GM18868 (cell line): ENCODE measurements at regions not wholly inside any gene's neighbourhood (a gene's known extent, or its start where the extent isn't known, plus 50 kb on each side); places are given as distances from the start of the nearest gene placed in this dataset.
"Not testable (repeated sequence)": the region's sequence is repeated elsewhere in the genome, so short reads cannot be mapped to it uniquely, and the experiment has no call there.

Experiments used
- ATAC-seq: cut with Tn5 transposase; IDR thresholded peaks from one replicate; pipeline ENCODE4 v1.9.1; 2021; ENCODE audit warnings: mild to moderate bottlenecking, moderate library complexity; ENCODE audit not compliant: unreplicated experiment

DNA sequence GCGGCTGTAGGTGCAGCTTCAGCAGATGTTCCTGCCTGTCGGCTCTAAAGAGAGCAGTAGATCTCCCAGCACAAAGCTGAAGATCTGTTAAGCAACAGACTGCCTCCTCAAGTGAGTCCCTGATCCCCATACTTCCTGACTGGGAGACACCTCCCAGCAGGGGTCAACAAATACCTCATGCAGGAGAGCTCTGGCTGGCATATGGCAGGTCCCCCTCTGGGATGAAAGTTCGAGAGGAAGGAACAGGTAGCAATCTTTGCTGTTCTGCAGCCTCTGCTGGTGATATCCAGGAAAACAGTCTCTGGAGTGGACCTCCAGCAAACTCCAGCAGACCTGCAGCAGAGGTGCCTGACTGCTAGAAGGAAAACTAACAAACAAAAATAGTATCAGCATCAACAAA, 337.1 kb upstream of the USP15 start:
- no peak for ATAC-seq

DNA sequence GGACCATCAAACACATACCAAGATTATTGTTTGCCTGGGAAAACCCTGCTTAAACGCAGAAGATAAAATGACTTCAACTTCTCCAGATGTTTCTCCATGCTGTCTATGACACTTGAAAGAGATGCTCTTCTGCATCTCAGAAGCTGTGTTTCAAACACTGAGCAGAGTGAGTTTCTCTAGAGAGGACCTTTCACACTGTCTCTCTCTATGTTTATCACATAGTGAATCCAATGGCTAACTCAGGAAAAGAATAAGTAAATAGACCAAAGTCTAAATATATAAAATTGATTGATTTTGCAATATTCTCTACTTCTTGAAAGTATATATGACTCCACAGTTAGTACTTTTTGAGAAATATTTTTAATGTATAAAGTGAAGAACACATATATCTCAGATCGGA, 325.6 kb upstream of the USP15 start:
- no peak for ATAC-seq

DNA sequence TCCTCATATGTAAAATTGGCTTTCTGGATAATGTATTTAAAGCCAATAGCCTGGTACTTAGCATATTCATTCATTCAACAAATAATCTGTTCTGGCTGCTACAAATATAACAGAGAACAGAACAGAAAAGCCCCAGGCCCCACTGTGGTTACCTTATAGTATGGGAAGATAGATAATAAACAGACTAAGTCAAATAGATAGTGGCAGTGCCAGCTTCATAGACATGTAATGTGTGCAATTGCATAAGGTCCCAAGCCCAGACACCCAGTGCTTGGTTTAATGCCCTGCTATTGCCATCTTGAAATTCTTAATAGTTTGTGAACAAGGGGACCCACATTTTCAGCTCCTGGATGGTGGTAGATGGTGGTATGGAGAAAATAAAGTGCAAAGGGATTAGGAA, 320.2 kb upstream of the USP15 start:
- ATAC-seq, result no peak

DNA sequence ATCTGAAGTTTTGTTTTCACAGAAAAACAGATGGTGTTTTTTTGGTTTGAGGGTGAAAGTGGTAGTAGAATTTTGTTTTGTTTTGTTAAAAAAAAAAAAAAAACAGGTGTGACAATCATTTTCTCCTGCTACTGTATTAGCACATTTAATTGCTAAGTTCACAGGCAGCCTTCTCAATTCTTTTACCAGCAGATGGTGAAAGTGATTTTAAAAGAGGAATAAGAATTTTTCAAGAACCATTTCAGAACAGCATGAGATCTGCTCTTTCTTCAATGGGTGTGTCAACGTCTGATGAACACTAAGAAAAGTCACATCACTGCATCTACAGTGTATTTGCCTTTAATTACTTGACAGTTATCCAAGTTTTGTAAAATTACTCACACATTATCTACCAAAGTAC, 303.7 kb upstream of the USP15 start:
- no peak for ATAC-seq

DNA sequence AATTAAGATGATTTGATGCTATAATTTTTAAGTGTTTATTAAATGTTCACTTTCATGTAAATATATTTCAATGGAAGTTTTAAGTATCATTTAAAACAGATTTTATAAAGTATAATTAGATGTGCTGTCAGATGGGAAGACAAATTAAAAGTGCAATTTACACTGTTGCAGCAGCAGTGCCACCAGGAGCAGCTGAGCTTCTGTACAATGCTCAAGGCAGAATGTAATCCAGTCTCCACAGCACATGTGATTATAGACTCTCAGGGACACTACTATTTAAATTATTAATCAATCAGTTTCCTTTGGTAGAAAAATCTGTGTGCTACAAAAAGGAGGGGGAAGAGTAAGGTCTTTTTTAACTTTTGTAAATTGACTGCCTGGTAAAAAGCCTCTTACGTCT, 285.7 kb upstream of the USP15 start:
- no peak for ATAC-seq

DNA sequence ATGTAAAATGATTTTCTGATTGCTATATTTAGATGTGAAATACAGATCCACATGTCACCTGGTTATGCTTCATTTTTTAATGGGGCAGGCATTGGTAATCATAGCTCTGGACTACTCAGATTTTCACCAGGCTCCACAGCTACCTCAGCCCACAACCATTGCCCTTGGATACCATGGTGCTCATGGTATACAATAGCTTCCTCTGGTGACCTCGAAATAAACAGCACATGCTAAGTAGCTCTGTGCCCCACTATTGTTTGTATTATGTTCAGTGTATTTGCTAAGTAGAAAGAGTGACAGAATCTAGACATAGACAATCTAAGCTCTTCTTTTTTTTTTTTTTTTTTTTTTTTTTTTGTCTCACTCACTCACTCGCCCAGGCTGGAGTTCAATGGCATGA, 274.4 kb upstream of the USP15 start:
- ATAC-seq, result no peak

DNA sequence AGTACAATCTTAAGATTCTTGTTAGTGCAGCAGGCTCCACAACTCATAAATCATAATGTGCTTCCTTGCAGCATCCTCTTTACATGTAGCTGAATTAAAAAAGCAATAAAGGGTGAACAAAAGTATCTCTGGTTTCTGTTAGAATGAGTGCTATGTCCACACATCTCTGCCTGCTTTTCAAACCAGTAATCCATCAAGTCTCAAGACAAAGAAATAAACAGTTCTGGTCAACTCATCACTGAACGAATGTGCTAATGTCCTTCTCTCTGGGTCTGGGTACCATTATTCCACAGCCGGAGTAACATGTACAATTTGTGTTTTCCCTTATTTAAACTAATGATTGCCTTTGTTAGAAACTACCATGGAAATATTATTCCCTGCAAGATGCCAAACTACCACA, 273.0 kb upstream of the USP15 start:
- no peak for ATAC-seq

DNA sequence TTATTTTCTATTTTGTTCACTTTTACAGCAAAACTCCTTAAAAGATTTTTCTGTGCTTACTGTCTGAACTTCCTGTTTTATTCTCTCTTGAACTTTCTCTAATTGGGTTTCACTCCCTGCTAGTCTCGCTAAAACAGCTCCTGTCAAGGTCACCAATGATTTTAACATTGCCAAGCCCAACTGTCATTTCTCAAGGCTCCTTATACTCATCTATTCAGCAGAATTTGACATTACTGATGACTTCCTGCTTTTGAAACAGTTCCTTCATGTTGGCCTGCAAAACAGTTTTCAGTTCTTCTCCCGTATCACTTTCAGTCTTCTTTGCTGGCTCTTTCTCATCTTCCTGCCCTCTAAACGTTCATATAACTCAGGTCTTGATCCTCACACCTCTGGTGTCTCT, 268.5 kb upstream of the USP15 start:
- ATAC-seq, result no peak

DNA sequence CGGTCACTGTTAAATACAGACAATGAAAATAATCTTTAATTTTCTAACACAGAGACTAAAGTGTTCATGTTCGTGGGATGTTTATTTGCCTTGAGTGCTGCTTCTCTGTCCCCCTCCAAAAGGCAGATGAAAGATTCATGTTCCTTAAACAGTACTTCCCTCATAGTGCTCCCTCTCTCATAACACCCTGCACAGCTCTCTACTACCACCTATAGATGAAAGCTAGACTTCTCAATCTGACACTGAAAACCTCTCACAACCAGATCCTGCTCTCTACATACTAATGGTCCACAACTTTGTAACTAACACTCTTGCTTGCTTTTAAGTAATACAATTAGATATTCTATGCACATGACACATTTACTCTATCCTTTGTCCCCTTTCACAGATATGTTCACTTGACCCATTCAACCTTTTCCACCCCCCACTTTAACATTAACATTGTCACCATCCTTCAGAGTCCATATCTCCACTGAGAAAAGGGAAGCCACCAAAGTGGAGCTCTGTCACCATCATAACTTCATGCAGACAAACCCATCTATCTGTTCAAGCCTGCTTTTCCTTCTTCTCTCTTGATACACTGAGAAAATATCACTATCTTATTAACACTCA, 266.4 kb upstream of the USP15 start:
- ATAC-seq, result peak; percentile 86

DNA sequence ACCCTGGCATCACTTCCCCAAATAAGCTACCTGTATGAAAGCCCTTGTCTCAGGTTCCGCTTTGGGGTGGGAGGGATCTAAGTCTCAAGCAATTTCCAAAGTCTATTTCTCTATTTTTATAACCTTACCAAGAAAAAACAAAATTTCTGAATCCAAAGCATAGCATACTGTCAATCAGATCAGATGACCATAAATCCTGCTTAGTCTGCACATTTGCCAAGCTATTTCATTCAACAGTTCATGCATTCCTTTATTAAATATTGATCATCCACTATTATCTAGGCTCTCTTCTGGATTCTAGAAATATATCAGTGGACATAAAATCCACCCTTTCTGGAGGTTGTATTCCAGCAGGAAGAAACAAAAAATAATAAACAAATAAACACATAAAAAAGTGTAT, 263.5 kb upstream of the USP15 start:
- ATAC-seq, result no peak

DNA sequence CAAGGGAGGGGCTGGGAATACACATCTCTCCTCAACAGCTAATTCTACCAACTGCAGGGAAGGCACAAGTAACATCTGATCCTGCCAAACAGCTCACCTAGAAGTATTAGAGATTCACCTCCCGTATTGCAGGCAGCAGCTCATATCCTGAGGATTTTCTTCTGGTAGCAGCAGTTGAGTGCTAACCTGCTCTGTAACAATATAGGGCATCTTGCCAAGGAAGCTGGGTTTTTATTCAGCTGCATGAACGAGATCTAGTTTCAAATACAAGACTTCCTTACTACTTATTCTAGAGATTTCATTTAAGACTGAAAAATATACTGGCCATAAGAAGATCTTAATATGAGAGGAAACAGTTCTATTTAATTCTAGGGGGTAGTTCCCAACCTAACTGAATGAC, 261.4 kb upstream of the USP15 start:
- ATAC-seq, result no peak

DNA sequence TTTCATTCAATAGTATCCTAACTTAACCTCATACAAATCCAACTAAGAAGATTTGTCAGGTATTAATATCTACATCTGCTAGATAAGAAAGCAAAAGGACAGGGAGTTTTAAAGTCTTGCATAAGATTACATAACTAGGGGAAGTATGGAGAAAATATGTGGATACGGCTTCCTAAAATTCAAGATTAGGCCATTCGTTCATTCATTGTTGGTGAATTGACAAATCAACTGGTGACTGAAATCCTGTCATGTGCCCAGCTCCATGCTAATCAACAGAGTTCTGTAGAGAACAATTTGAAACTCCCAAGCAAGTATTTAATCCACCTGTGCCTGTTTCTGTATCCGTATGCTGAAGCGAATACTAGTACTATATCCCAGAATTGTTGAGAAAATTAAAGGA, 260.9 kb upstream of the USP15 start:
- no peak for ATAC-seq

DNA sequence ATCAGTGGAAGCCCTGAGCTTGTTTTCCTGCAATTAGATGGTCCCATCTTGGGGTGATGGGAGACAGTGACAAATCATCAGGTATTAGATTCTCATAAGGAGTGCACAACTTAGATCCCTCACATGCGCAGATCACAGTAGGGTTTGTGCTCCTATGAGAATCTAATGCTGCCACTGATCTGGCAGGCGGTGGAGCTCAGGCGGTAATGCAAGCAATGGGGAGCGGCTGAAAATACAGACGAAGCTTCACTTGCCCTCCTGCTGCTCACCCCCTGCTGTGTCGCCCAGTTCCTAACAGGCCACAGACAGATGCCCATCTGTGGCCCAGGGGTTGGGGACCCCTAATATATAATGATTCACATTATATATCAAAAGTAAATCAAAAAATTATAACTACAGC, 258.8 kb upstream of the USP15 start:
- ATAC-seq, result no peak

DNA sequence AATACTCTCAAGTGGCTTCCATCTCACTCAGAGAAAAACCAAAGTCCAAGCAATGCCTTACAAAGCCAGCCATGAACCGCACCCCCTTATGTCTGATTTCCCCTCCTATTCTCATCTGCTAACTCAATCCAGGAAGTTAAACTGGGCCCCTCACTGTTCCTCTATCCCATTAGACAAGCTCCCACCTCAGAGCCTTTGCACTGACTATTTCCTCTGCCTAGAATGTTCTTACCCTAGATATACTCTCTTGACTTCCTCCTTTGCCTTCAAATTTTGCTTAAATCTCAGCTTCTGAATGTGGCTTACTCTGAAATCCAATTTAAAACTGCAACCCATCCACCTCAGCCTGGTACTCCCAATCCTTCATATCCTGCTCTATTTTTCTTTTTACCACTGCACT, 257.0 kb upstream of the USP15 start:
- ATAC-seq, result no peak

DNA sequence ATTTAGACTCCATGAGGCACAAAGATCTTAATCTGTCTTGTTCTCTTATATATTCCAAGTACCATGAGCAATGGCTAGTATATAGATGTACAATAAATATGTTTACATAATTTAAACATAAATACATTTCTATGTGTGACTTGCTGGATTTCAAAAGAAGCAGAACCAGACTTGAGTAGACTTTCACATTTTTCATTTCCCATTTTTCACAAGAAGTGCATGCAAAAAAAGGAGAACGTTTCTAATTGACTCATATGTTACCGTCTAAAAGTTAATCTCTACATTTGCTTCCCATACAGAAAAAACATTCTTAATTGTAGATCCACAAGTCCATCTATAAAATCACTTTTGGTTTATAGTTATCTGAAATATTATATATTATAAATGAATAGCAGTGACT, 256.5 kb upstream of the USP15 start:
- no peak for ATAC-seq

DNA sequence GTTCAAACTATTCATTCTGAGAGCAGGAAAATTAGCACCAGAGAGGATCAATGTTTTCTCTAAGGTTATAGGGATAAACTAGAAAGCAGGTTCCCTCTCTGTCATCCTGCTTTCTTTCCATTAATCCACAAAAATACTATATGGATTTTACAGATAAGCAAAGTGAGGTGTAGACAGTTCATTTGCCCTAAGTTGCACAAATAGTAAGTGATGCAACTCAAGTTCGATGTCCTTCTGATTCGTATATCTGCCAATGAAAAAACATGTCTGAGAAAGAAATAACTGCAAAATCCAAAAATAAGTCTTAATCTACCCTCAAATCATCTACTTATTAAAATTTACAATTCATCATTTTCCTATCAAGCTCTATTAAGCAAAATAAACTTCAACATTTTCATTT, 254.6 kb upstream of the USP15 start:
- ATAC-seq, result no peak

DNA sequence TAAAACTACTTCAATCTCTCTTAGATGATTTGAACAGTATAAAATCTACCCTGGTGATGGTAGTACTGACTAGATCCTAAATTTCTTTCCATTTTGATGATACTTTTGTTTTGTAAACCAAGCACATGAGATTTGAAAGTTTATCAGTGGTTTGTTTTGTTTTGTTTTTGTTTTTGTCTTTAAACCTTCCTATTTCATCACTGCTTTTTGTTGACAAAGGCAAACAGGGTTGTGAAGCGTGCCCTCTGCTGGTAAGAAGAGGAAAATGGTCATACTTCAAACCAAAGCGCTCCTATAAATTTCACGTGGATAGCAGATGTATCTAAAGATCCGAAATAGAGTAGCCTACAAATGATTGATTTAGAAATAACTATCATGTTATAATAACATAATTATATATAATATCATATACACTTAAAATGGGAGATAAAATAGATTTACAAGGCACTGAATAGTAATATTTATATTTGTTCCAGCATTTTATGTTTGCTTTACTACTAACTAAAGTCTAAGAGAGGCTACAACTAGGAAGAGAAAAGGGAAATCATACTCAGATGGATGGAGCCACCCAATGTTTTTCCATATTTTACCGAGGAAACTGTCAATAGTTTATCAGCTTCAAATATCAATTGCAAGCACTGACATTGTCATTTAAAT, 254.0 kb upstream of the USP15 start:
- peak; percentile 85 for ATAC-seq

DNA sequence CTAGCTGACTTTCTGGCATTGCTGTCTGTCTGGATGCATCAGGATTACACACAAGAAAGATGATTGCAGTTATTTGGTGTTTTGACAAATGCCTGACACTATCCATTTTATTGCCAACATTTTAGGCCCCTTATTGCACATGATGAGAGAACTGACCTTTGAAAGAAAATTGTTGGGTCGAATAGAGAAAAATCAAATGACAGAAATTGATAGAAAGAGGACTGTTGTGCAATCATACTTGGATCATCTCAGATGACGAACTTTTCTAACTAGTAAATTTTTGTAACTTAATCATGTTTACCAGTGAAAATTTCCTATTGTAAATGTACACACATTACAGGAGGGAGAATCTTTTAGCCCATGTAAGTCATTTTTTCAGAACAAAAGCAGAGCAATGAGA, 251.5 kb upstream of the USP15 start:
- ATAC-seq, result no peak

DNA sequence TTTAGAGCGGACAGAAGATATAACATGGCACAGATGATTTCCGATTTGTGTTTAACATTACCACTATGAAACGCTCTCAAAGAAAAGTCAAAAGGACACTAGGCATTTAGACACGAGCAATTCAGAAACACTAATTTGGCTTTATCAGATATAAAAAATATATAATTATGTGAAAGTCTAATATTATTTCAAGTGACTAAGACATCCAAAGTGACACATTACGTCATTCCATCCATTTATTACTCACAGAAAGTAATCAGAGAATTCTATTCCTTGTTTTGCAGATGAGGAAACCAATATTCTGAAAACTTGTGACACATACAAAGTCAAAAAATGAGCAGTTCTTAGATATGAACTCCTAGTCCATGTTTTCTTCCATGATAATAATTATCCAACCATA, 250.8 kb upstream of the USP15 start:
- no peak for ATAC-seq

DNA sequence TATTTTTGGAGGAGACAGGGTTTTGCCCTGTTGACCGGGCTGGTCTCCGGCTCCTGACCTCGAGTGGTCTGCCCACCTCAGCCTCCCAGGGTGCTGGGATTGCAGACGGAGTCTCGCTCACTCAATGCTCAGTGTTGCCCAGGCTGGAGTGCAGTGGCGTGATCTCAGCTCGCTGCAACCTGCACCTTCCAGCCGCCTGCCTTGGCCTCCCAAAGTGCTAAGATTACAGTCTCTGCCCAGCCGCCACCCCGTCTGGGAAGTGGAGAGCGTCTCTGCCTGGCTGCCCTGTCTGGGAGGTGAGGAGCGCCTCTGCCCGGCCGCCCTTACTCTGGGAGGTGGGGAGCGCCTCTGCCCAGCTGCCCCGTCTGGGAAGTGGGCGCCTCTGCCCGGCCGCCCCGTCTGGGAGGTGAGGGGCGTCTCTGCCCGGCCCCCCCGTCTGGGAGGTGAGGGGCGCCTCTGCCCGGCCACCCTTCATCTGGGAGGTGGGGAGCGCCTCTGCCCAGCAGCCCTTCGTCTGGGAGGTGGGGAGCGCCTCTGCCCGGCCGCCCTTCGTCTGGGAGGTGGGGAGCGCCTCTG, 249.8 kb upstream of the USP15 start:
- ATAC-seq, result not testable (repeated sequence)

DNA sequence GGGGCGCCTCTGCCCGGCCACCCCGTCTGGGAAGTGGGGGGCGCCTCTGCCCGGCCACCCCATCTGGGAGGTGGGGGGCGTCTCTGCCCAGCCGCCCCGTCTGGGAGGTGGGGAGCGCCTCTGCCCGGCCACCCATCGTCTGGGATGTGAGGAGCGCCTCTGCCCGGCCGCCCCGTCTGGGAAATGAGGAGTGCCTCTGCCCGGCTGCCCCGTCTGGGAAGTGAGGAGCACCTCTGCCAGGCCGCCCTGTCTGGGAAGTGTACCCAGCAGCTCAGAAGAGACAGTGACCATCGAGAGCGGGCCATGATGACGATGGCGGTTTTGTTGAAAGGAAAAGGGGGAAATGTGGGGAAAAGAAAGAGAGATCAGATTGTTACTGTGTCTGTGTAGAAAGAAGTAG, 249.2 kb upstream of the USP15 start:
- not testable (repeated sequence) for ATAC-seq

DNA sequence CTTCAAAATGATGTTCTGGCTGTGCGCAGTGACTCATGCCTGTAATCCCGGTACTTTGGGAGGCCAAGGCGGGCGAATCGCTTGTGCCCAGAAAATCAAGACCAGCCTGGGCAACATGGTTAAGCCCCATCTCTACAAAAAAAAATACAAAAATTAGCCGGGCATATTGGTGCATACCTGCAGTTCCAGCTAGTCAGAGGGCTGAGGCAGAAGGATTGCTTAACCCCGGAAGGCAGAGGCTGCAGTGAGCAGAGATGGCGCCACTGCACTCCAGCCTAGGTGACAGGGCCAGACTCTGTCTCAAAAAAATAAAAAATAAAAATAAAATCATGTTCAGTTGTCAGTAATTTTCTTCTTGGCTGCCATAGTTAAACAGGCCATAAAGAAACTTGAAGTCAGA, 245.9 kb upstream of the USP15 start:
- ATAC-seq, result no peak

DNA sequence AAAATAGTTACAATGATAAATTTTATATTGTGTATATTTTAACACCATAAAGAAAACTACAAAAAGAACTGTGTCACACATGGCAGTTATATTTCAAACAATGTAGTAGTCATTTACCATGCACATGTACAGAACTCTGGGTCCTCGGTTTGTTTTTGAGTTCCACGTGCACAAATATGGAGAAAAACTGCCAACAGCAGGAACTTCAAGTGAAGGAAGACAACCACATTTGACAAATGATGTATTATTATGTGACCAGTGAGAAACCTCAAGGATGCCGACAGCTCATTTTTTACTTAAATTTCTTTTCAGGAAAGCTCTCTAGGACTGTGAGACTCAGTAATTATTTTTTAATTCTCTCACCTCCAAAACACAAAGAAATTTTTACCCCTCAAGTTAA, 244.2 kb upstream of the USP15 start:
- no peak for ATAC-seq
